ENCODE measurements at regions not wholly inside any gene's neighbourhood (a gene's known extent, or its start where the extent isn't known, plus 50 kb on each side); places are given as distances from the start of the nearest gene placed in this dataset.
"Not testable (repeated sequence)": the region's sequence is repeated elsewhere in the genome, so short reads cannot be mapped to it uniquely, and the experiment has no call there.

DNA sequence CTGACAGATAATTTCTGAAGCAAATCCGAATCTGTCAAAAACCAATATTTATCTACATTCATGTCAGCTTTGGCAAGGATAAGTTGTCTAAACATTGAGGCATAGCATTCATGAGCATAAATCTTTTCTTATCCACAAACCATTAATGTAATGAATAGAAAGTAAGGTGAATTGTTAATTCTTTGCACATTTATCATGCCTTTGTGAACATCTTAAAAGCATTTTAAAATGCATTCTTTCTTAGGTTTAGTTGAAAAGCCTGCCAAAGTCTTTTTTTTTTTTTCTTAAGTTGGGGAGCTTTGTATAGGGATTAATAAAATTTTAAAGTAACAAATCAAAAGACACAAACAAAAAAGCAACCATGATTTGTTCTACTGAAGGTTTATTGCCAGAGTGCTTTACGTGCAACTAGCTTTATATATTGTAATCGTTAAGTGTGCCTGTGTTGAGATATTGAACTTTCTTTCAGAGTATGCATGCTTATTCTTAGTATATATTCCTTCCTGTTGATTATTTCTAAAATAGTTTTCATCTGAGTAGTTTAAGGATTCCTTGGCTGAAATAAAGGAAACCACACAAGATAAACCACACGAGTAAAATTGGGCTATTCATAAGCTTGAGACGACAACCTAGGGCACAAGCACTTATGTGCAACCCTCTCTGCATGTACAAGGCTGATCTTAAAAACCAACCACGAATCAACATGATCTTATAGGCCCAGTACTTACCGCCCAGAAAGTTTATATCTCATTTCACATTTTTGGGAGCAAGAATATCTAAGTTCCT is 1110.9 kb upstream of the CNTN5 start:
- DNase-seq, result no peak

DNA sequence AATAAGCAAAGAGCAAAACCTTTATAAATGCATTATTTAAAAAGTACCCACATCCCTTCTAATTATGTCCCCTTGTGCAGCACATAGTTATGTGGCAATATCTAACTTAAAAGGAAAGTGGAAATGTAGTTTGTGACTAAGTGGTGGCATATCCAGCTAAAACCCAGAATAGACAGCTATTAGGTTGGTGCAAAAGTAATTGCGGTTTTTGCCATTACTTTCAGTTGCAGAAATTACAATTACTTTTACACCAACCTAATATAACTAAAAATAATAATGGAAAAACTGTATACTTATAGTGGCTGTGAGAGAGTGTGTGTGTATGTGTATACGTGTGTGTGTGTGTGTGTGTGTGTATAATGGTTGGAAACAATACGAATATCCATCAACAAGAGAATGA is 1108.1 kb upstream of the CNTN5 start:
- no peak for DNase-seq

DNA sequence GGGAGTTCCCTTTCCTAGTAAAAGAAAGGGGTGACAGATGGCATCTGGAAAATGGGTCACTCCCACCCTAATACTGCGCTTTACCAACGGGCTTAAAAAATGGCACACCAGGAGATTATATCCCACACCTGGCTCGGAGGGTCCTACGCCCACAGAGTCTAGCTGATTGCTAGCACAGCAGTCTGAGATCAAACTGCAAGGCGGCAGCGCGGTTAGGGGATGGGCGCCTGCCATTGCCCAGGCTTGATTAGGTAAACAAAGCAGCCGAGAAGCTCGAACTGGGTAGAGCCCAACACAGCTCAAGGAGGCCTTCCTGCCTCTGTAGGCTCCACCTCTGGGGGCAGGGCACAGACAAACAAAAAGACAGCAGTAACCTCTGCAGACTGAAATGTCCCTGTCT is 1097.8 kb upstream of the CNTN5 start:
- not testable (repeated sequence) for DNase-seq

GRCh38 chr11:97934572-97935208 is 1086.1 kb upstream of the CNTN5 start:
- no peak for DNase-seq

DNA sequence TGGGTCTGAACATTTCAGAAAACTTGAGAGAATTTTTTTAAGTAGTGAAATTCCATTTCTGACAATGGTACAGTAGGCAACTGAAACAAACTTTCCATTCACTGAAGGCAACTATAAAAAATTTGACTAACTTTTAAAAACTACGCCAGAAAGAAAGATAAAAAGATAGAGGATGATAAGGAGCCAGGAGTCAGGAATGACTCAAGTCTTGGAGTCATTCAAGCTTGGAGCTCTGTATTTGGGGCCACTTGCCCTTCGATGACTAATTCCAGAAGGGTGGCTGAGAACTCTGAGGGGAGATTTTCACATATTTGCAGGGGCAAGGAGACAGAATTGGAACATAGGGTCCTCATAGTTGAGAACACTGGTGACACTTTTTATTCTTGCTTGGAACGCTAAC is 1083.2 kb upstream of the CNTN5 start:
- DNase-seq, result no peak

GRCh38 chr11:97938789-97939188 is 1082.0 kb upstream of the CNTN5 start:
- DNase-seq, result no peak

DNA sequence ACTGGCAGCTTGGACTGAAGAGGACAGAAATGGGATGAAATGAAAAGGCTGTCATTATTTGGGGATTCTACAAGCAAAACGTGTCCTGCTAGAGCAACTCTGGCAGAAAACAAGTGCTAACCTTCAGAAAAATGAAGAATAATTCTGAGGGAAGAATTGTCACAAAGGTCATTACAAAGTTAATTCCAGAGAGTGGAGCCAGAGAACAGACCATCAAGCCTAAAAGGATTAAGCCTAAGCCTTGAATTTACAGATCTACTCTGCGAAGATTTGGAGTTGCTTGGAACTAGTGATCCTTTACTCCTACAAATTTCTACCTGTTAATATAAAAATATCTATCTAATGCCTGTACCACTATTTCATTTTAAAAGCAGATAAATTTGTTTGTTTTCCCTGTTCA is 1077.3 kb upstream of the CNTN5 start:
- no peak for DNase-seq

GRCh38 chr11:97948793-97949192 is 1072.0 kb upstream of the CNTN5 start:
- no peak for DNase-seq

DNA sequence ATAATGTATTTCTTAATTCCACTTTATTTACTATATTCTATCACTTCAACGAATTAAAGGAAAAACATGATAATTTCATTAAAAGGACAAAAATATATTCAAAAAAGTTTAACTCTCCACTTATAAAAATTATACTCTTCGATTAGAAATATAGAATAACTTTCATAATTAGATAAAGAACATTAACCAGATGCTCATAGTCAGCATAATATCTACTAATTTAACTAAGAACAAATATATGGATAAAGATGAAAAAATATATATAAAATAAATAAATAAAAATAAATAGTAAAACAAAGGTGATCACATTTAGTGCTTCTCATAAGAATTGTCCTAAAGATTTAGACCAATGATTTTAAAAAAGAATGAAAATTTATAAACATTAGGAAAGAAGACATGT is 1065.2 kb upstream of the CNTN5 start:
- DNase-seq, result no peak

DNA sequence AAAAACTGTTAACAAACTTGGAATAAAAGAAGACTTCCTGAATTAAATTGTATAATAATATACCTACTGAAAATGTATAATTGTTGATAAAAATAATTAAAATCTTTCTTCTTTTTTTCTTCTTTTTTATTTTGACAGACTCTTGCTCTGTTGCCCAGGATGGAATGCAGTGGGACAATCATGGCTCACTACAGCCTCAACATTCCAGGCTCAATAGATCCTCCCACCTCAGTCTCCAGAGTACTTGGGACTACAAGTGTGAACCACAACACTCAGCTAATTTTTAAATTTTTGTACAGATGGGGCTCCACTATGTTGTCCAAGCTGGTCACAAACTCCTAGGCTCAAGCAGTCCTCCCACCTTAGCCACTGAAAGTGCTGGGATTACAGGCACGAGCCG is 1063.8 kb upstream of the CNTN5 start:
- DNase-seq, result no peak

- no peak for DNase-seq
Measured at GRCh38 chr11:97961431-97961830, 1059.3 kb upstream of the CNTN5 start.

DNA sequence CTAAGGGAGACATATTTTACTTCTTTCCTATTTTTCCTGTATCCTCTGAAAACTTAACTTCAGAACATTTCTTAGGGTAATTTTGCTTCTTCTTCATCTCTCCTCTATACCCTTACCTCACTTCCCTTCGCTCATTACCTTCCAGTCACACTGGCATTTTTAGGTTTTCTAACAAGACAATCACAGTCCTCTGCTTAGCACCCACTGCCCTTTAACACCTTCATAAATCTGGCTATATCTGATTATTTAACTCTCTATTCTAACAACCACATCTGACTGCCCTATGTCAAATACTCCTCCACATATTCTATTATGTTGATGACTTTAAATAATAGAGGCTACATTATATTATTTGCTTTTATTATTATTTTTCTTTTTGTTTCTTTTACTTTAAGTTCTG is 1058.0 kb upstream of the CNTN5 start:
- DNase-seq, result no peak

GRCh38 chr11:97963528-97964331 is 1057.0 kb upstream of the CNTN5 start:
- no peak for DNase-seq

- no peak for DNase-seq
Measured at GRCh38 chr11:97964332-97965004, 1056.3 kb upstream of the CNTN5 start.

DNA sequence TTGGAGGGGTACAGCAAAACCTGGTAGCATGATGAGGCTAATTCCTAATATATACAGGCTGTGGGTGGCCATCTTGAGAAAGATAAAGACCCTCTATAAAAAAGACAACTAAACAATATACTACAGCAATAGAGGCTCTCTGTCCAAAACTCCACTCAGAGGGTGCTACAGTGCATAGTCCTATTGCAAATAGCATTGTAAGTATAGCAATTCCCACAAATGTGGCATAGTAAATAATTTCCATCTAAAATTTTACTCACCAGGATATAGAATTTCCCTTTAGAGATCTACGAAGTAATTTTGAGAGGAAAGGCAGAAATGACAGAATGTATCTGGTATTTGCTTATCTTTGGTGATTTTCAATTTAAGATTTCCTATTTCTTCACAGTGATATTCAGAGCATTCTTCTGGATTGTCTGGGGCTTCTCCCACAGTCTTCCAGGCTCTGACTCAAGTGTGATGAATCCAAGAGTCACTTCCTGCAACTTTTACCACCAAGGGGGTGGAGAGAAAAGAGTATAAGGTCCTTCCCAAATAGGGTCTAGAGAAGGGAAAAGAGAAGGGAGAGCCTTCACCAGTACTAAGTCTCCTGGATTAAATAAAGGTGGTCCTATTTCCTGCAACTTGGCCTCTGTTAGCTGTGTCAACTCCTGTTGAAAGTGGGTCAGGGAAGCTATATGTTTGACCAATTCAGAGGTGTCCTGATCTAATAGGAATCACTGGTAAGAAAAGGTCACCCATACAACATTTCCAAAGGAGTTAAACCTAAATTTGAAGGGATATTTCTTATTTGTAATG is 1054.7 kb upstream of the CNTN5 start:
- DNase-seq, result no peak

DNA sequence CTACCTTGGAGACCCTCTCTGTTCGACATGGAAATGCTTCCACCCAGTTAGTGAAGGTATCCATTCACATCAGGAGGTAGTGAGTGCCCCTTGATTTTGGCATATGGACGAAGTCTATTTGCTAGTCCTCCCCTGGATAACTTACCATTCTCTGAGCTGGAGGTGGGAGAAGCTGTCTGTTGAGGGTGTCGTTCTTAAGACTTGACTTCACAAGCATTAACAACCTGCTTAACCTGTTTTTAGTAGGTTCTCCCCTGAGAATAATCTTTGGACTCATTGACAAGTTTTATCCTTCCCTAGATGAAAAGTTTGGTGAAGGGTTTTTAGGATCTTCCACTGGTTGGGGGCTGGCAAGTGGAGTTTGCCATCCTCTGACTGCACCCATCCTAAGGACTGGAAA is 1053.8 kb upstream of the CNTN5 start:
- no peak for DNase-seq

DNA sequence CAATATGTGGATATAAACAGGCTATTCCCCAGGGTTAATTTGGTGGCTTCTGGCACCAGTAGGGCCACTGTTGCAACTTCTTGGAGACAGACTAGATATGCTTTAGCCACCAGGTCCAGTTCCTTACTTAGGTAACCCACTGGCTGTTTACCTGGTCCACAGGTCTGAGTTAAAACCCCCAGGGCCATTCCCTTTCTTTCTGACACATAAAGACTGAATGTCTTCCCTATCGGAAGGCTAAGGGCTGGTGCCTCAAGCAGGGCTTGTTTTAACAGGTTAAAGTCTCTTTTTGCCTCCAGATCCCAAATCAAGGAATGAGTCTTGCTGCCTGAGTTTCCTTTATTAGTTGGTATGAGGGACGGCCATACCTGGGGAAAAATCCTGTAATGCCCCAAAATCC is 1052.7 kb upstream of the CNTN5 start:
- no peak for DNase-seq

DNA sequence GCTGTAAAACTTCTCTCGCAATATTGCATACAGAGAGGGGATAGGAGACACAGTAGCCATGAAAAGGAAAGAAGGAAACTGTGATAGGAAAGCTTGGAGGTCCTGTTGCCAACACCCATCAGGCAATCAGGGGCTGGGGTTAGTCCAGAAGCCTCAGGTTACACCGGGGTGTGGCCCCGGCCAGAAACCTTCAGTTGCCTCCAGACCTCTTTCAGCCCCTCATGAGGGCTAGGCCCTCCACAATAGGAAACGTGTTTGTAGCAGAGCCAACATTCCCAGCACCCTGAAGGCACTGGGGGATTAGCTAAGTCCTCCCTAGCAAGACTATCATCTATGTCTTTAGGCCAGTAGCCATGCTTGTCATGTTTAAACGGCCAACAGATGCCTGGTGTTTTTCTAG is 1048.0 kb upstream of the CNTN5 start:
- DNase-seq, result no peak

DNA sequence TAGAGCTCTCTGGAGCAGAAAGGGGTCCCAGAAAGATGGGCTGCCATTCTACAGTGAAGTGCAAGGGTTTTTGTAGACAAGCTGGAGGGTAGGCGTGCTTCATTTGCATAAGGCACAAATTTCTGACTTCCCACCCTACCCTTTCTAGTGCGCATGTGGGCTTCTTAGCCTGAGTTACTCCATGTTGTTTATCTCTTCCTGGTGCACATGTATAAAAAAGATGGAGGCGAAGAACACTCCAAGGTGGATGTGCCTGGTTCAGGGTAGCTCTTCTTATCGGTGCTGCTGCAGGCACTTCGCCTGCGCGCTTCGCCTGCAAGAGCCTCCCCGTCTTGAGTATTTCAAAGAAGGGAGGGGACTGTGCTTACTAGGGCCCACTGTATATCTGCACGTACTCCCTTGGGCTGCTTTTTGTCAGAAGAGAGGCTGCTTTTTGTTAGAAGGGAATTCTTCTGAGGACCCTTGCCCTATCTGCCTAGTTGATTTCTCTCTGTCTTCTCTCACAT is 1047.3 kb upstream of the CNTN5 start:
- no peak for DNase-seq

DNA sequence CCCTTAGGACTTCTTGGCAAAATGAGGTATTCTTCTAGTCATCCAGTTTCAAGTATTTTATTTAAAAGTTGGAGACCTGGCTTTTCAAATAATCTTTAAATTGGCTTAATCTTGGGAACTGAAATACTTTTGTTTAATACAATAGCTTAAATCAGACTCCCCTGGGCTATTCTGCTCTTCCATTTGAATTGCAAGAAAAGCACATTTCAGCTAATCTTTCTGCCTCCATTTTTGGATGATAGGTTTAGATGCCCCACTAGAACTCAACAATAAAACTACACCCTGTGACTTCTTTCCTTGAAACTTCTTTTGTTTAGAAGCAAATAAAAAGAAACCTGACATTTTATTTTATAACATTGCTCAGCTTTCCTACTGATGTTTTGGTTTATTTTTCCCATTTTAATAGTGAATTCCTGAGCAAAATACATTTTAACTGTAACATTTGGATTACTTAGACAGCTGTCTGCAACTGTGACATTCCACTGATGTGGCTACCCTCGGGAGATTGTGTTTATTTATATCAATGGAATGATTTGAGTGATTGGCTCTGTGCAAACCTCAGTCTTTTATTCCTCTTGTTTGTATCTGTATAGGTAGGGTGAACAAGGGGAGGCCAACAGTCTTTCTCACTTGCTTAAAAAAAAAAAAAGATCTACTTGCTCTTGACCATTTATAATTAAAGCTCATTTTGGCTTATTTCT is 1045.8 kb upstream of the CNTN5 start:
- DNase-seq, result no peak

DNA sequence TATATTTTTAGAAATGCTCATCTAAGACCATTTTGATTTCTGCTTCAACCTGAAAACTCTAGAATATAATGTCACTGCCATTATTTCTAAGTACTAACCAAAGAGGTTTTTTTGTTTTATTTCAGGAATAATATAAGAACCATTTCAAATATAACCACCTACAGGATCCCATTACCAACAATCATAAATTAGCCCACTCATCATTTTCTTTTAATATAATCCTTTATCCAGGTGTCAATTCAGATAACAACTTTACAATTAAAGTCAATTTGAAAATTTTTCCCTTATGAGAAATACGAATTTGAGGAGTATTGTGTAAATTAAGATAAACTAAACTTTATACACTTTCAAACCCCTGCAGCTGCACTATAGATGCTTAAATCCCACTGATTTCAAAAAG is 1043.0 kb upstream of the CNTN5 start:
- no peak for DNase-seq

DNA sequence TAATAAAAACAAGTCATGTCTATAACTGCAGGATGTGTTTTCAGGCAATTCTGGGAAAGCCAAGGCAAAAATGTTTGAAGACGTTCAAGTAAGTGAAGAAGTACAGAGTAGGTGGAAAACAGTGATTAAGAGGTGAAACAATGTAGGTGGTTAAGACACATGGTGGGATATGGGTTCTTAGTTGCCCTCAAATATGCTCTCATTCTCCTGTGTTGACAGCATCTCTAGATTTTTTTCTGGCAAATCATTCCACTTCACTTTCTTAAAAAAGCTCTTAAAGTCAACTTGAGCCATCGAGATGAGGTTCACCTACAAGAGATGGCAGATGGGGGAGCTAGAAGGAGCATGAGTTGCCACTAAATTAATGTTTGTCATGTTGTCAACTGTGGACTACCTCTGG is 1041.0 kb upstream of the CNTN5 start:
- no peak for DNase-seq
